ENCODE measurements at regions not wholly inside any gene's neighbourhood (a gene's known extent, or its start where the extent isn't known, plus 50 kb on each side); places are given as distances from the start of the nearest gene placed in this dataset.

DNA sequence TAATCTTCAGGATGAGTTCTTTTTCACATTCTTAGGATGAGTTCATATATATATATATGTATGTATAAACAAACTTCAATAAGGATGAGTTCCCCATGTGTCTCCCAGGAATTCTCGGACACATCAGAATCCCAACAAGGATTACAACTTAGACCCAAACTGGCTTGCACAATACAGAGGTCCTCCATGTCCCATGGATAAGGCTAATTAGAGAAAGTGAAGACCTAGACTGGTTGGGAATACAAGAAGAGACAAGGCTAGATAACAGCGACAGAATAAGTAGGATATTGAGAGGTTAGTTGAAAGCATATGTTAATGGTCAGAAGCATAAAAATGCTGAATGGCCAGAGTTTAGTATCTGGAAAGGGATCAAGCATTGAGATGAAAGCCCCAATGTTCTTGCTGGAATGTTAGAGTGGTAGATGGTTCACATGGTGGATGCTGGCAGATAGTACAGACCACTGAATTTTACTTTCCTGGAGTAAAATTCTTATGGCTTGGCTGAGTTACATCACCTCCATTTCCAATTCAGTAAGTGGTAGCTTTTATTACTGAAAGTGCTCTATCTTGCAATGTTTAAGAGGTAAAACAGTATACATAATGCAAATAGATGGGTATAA lies 154.9 kb upstream of the EPHA4 start:
- TF ChIP-seq, protein P1, sequence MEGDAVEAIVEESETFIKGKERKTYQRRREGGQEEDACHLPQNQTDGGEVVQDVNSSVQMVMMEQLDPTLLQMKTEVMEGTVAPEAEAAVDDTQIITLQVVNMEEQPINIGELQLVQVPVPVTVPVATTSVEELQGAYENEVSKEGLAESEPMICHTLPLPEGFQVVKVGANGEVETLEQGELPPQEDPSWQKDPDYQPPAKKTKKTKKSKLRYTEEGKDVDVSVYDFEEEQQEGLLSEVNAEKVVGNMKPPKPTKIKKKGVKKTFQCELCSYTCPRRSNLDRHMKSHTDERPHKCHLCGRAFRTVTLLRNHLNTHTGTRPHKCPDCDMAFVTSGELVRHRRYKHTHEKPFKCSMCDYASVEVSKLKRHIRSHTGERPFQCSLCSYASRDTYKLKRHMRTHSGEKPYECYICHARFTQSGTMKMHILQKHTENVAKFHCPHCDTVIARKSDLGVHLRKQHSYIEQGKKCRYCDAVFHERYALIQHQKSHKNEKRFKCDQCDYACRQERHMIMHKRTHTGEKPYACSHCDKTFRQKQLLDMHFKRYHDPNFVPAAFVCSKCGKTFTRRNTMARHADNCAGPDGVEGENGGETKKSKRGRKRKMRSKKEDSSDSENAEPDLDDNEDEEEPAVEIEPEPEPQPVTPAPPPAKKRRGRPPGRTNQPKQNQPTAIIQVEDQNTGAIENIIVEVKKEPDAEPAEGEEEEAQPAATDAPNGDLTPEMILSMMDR (IDR thresholded peaks at IDR 0.05): no peak
- no peak for TF ChIP-seq POLR2A (IDR thresholded peaks at IDR 0.05)
- TF ChIP-seq POLR2AphosphoS5 (IDR thresholded peaks at IDR 0.05; ENCODE audit: insufficient read depth in 1 of 2, low read depth in 1 of 2): no peak

All from vagina (tissue), 2 donors.